ENCODE measurements at regions not wholly inside any gene's neighbourhood (a gene's known extent, or its start where the extent isn't known, plus 50 kb on each side); places are given as distances from the start of the nearest gene placed in this dataset.

GRCh38 chr3:124117486-124117885 lies 125.6 kb upstream of the ROPN1 start:
- H3K36me3 ChIP-seq (ENCODE audit: insufficient read depth, low read length) = no peaks in the 10 kb centered on the region
- H4K20me1 ChIP-seq (ENCODE audit: insufficient read depth, low read length, poor library complexity, severe bottlenecking) = no peaks in the 10 kb centered on the region
- no peaks in the 10 kb centered on the region for H3K27me3 ChIP-seq (ENCODE audit: insufficient read depth, low read length, poor library complexity, severe bottlenecking)
- H2AFZ ChIP-seq (ENCODE audit: low read length) = no peak overlapping the region
- H3K4me1 ChIP-seq (ENCODE audit: insufficient read depth, low read length, poor library complexity, severe bottlenecking) = peaks cover 9% of the 10 kb centered on the region
- no peaks in the 10 kb centered on the region for H3F3A ChIP-seq (ENCODE audit: low read depth)
- H3K4me3 ChIP-seq (ENCODE audit: low read length, poor library complexity, severe bottlenecking) = no peak overlapping the region
- TF ChIP-seq CTCF (conservative IDR thresholded peaks at IDR 0.05; ENCODE audit: low read length) = no peak
- TF ChIP-seq EZH2phosphoT487 (IDR thresholded peaks at IDR 0.05; ENCODE audit: borderline replicate concordance) = no peak
- no peak overlapping the region for H3K4me2 ChIP-seq (ENCODE audit: low read depth, low read length, poor library complexity, severe bottlenecking)
- H3K9me2 ChIP-seq (replicated peaks; ENCODE audit: low read depth, low read length) = no peaks in the 10 kb centered on the region
- no peak overlapping the region for H3K9ac ChIP-seq (ENCODE audit: low read depth, low read length, poor library complexity, severe bottlenecking)
- H3K9me3 ChIP-seq (ENCODE audit: insufficient read depth, low read depth, low read length) = no peaks in the 10 kb centered on the region
- H3K79me2 ChIP-seq (ENCODE audit: insufficient read depth, low read length) = no peaks in the 10 kb centered on the region

- H3K9me3 ChIP-seq (ENCODE audit: insufficient read depth, low read depth, low read length) = no peaks in the 10 kb centered on the region
- H3K4me2 ChIP-seq (ENCODE audit: low read depth, low read length, poor library complexity, severe bottlenecking) = no peak overlapping the region
- no peaks in the 10 kb centered on the region for H3K79me2 ChIP-seq (ENCODE audit: insufficient read depth, low read length)
- H3K9me2 ChIP-seq (replicated peaks; ENCODE audit: low read depth, low read length) = no peaks in the 10 kb centered on the region
- no peak overlapping the region for H3K9ac ChIP-seq (ENCODE audit: low read depth, low read length, poor library complexity, severe bottlenecking)
- no peaks in the 10 kb centered on the region for H3F3A ChIP-seq (ENCODE audit: low read depth)
- H3K36me3 ChIP-seq (ENCODE audit: insufficient read depth, low read length) = no peaks in the 10 kb centered on the region
- no peak for TF ChIP-seq EZH2phosphoT487 (IDR thresholded peaks at IDR 0.05; ENCODE audit: borderline replicate concordance)
- TF ChIP-seq CTCF (conservative IDR thresholded peaks at IDR 0.05; ENCODE audit: low read length) = no peak
- H2AFZ ChIP-seq (ENCODE audit: low read length) = no peak overlapping the region
- no peaks in the 10 kb centered on the region for H4K20me1 ChIP-seq (ENCODE audit: insufficient read depth, low read length, poor library complexity, severe bottlenecking)
- H3K27me3 ChIP-seq (ENCODE audit: insufficient read depth, low read length, poor library complexity, severe bottlenecking) = no peaks in the 10 kb centered on the region
- H3K4me1 ChIP-seq (ENCODE audit: insufficient read depth, low read length, poor library complexity, severe bottlenecking) = peaks cover 9% of the 10 kb centered on the region
- H3K4me3 ChIP-seq (ENCODE audit: low read length, poor library complexity, severe bottlenecking) = no peak overlapping the region
Observed at GRCh38 chr3:124118397-124118796, 126.5 kb upstream of the ROPN1 start.

GRCh38 chr3:124119056-124119716 lies 127.3 kb upstream of the ROPN1 start:
- Histone ChIP-seq H3K9ac (ENCODE audit: low read depth, low read length, poor library complexity, severe bottlenecking) (no peak overlapping the region), H3K36me3 (ENCODE audit: insufficient read depth, low read length) (no peaks in the 10 kb centered on the region), H3K9me2 (replicated peaks; ENCODE audit: low read depth, low read length) (no peaks in the 10 kb centered on the region), H3K4me3 (ENCODE audit: low read length, poor library complexity, severe bottlenecking) (no peak overlapping the region), H3K79me2 (ENCODE audit: insufficient read depth, low read length) (no peaks in the 10 kb centered on the region), H4K20me1 (ENCODE audit: insufficient read depth, low read length, poor library complexity, severe bottlenecking) (no peaks in the 10 kb centered on the region), H2AFZ (ENCODE audit: low read length) (no peak overlapping the region), H3K4me2 (ENCODE audit: low read depth, low read length, poor library complexity, severe bottlenecking) (no peak overlapping the region), H3K9me3 (ENCODE audit: insufficient read depth, low read depth, low read length) (no peaks in the 10 kb centered on the region), H3F3A (ENCODE audit: low read depth) (no peaks in the 10 kb centered on the region), H3K27me3 (ENCODE audit: insufficient read depth, low read length, poor library complexity, severe bottlenecking) (no peaks in the 10 kb centered on the region), H3K4me1 (ENCODE audit: insufficient read depth, low read length, poor library complexity, severe bottlenecking) (peaks cover 9% of the 10 kb centered on the region)
- TF ChIP-seq EZH2phosphoT487 (IDR thresholded peaks at IDR 0.05; ENCODE audit: borderline replicate concordance) = no peak
- TF ChIP-seq CTCF (conservative IDR thresholded peaks at IDR 0.05; ENCODE audit: low read length) = no peak

All from Loucy (cell line).